ENCODE measurements at regions not wholly inside any gene's neighbourhood (a gene's known extent, or its start where the extent isn't known, plus 50 kb on each side); places are given as distances from the start of the nearest gene placed in this dataset.
"Not testable (repeated sequence)": the region's sequence is repeated elsewhere in the genome, so short reads cannot be mapped to it uniquely, and the experiment has no call there.

GRCh38 chr2:41207578-41207977 is 755.7 kb upstream of the SLC8A1 start:
- no peak overlapping the region for H3K27ac ChIP-seq
- TF ChIP-seq ZFX (IDR thresholded peaks at IDR 0.05) = no peak
- TF ChIP-seq CTCF (conservative IDR thresholded peaks at IDR 0.05) = no peak

DNA sequence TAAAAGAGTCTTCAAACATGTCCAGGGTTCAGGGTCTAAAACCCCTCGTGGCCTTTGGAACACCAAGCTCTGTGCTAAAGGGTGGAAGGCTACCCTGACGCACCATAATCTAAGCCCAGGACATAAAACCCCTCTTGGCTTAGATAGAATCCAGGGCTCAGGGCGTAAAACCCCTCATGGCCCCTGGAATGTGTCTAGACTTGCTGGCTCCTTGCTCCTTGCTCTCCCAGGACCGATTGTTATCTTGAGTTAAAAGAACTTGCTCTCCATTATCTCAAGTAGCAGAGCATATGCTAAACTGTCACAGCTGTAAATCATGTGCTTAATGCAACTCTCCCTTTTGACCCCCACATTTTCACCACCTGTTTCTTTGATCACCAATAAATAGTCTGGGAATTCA is 758.1 kb upstream of the SLC8A1 start:
- not testable (repeated sequence) for H3K27ac ChIP-seq

DNA sequence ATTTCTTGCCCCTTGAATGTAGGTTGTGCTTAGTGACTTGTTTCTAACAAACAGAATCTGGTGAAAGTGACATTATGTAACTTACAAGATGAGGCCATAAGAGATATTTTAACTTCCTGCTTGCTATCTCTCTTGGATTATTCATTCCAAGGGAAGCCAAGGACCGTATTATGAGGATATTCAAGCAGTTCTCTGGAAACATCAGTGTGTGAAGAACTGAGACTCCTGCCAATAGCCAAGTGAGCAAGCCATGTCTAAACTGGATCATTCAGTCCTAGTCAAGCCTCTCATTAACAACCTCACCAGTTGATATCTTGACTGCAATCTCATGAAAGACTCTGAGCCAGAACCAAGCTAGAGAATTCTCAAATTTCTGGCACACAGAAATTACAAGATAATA is 765.1 kb upstream of the SLC8A1 start:
- no peak for TF ChIP-seq CTCF (conservative IDR thresholded peaks at IDR 0.05)
- no peak for TF ChIP-seq ZFX (IDR thresholded peaks at IDR 0.05)
- no peak overlapping the region for H3K27ac ChIP-seq

DNA sequence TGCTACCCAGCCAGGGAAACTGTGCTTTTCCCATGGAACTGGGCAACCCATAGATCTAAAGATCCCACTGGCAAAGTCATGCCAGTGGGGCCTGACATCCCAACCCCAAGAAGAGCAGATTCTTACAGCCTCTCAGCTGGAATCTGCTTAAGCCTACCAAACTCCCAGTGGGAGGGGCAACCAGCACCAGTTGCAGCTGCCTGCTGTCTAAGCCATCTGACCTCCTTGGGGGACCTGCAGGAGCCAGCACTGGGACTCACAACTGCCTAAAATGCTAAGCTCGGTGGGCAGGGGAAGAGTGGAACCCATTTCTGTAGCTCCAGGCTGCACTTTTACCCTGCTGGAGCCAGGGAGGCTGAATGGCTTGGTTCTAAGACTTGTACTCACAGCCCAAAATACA is 770.7 kb upstream of the SLC8A1 start:
- TF ChIP-seq ZFX (IDR thresholded peaks at IDR 0.05) (no peak), CTCF (conservative IDR thresholded peaks at IDR 0.05) (no peak)

DNA sequence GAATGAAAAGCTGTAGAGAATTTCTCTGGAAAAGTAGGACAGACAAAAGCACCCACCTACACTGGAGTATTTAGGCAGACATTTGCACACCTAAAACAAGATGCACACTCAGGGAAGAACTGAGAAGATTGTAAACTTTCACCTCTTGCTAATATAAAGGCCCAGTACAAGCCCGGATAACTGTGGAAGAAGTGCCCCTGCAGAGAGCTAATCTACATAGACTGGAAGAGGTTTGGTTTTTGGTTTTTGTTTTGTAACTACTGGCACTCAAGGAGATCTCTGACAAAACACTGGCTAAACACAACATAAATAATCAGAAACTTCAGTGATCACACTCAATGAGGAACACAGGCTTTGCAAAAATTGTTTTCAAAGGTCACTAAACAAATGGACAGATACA is 782.2 kb upstream of the SLC8A1 start:
- no peak overlapping the region for H3K27ac ChIP-seq
- TF ChIP-seq ZFX (IDR thresholded peaks at IDR 0.05) = no peak
- no peak for TF ChIP-seq CTCF (conservative IDR thresholded peaks at IDR 0.05)

More for the DNA sequence above, 770.7 kb upstream of the SLC8A1 start:
- no peak overlapping the region for H3K27ac ChIP-seq

DNA sequence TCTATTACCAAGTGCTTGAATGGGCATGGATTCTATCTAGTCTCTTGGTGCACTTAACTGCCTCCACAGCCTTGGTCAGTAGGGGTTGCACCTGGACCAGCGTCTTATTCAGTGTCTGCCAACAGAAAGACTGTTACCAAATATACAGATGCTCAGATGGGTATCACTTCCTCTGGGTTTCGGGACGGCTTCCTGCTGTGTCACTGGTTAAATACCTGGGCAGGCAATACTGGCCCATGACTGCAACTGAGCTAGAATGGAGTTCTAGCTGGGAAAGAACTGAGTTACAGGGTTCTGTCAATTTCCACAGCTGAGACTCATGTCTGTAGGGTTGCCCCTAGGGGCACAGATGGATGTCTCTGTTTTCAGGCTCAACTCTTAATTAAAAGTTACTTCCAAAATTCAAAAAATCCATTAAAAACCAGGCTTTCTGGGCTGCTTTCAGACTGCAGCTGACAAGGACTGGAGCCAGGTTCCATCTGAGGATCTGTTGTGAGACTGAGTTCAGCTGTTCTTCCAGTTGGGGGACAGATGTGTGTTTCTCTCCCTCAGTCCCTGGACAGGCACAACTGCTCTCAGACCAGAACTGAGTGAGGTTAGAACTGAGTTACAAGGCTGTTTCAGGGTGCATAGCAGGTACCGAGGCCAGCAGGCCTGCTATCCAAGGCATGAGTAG is 789.6 kb upstream of the SLC8A1 start:
- H3K27ac ChIP-seq = no peak overlapping the region
- TF ChIP-seq ZFX (IDR thresholded peaks at IDR 0.05) = no peak
- TF ChIP-seq CTCF (conservative IDR thresholded peaks at IDR 0.05) = no peak

DNA sequence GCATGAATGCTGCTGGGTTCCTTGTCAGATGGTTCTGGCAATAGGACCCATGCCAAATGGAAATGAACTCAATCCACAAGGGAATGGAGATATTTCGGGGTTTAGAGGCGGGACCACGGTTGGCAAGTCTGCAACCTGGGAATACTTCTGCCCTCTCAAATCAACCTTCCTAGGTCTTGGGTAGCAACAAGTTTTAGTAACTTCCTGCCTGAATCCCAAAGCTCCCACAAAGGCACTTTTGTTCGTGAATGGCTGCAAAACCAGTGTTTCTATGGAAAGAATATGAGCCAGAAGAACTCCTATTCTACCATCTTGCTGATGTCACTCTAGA is 790.1 kb upstream of the SLC8A1 start:
- TF ChIP-seq ZFX (IDR thresholded peaks at IDR 0.05) (no peak), CTCF (conservative IDR thresholded peaks at IDR 0.05) (no peak)
- no peak overlapping the region for H3K27ac ChIP-seq

DNA sequence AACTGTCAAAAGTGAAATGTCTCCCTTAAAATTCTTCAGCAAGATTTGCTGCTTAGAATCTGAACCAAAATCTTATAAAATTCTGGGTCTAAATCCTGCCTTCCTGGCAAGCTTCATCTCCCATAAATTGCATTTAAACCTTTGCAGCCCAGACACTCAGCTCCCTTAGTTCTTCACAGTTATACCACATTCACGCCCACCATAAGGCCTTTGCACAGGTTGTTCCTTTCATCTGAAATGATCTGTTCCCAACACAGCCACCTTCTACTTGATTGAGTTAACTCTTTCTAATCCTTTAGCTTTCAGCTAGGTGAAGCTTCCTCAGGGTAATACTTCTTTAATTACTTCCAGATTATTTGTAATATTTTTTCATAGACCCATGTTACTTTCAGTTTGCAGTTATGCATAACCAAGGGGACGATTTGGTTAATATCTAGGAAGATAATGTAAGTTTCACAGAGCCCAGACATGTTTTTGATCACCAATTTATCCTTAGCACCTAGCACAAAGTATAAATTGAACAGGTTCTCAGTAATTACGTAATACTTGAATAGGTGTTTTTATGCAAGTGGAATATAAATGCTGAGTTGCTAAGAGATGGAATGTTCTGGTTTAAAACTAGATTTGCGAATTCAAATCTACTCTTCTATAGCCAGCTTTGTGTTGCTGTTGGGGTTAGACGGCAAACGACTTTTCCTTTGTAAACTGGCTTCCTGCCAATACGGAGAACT is 779.7 kb upstream of the PKDCC start:
- no peak for TF ChIP-seq CTCF (conservative IDR thresholded peaks at IDR 0.05)
- no peak for TF ChIP-seq ZFX (IDR thresholded peaks at IDR 0.05)
- no peak overlapping the region for H3K27ac ChIP-seq
